ENCODE measurements at regions not wholly inside any gene's neighbourhood (a gene's known extent, or its start where the extent isn't known, plus 50 kb on each side); places are given as distances from the start of the nearest gene placed in this dataset.
"Not testable (repeated sequence)": the region's sequence is repeated elsewhere in the genome, so short reads cannot be mapped to it uniquely, and the experiment has no call there.

- POLR2A ChIA-PET; ATAC-seq; H3K9me2 ChIP-seq (ENCODE audit: insufficient read depth): not testable (repeated sequence)
Measured at GRCh38 chr14:22491053-22491452, 98.0 kb downstream of the DAD1 start.

DNA sequence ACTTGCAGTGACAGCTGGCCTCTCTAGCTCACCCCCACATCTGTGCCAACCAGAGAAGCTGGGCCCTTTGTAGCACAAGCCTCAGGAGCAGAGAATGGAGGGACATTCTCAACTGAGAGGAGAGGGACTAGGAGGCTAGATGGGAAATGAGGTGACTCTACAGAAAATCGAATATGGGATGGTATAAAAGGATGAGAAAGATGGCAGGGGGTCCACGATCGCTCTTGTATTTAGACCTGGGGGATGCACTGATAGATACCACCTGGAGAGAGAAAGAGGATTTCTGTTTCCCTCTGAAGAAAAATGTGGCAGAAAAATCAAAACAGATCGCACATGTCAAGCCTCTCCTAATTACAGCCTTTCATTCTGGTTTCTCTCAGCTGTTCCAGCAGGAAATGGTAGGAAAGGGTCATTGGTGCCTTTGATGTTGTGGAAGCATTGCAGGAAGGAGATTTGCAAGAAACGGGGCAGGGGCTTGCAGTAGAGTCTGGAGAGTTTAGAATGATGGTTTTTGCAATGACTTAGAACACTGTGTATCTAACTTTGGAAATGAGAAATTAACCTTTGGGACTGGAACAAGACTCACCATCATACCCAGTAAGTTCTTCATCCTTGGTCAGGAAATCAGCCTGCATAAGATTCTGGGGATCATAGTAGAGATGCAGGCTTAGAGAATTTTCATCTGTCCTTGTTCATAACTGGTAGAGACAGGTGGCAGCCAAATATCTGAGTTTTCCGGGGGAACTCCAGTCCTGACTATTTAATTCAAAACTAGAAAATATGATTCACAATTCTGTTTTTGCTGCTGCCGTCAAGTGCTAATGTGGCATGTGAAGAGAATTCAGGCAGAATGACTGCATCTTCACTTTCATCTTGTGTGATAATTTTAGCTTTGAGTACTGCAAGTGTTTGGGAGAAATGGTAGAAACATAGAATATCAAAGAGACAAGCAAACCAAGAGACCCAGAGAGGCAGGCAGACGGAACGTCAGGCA, 98.8 kb downstream of the DAD1 start:
- Histone ChIP-seq H3K4me1 (ENCODE audit: control insufficient read depth in 1 of 2, insufficient read depth in 2 of 2, low read length in 2 of 2) (no peaks in the 10 kb centered on the region), H3K36me3 (ENCODE audit: control insufficient read depth in 1 of 2, insufficient read depth in 2 of 2, low read length in 2 of 2) (no peaks in the 10 kb centered on the region), H3K27ac (ENCODE audit: low read depth, low read length) (no peak overlapping the region), H3K9me3 (ENCODE audit: control insufficient read depth in 1 of 2, insufficient read depth in 1 of 2, low read depth in 1 of 2, low read length in 2 of 2) (no peaks in the 10 kb centered on the region), H3K9me2 (ENCODE audit: insufficient read depth) (no peaks in the 10 kb centered on the region), H2AFZ (ENCODE audit: low read depth, low read length, poor library complexity, severe bottlenecking) (no peak overlapping the region), H3K9ac (ENCODE audit: low read length) (no peak overlapping the region), H3K79me2 (ENCODE audit: insufficient read depth, low read length) (no peaks in the 10 kb centered on the region), H3K4me2 (ENCODE audit: low read length) (no peak overlapping the region), H3K27me3 (ENCODE audit: insufficient read depth, low read length) (peaks cover 95% of the 10 kb centered on the region), H4K20me1 (ENCODE audit: insufficient read depth) (no peaks in the 10 kb centered on the region), H3K4me3 (replicated peaks in 1 of 2; ENCODE audit: low read depth in 1 of 2, low read length in 2 of 2) (no peak overlapping the region)
- ATAC-seq (no peak), DNase-seq (ENCODE audit: low read depth, low spot score) (no peak)
- intact Hi-C loops (cut with micrococcal nuclease) = no loop called here
- CTCF ChIA-PET = no interaction called here
- no TSS peak for BruUV-seq (replicated peaks)
- POLR2A ChIA-PET = no interaction called here
- RAD21 ChIA-PET (ENCODE audit: low non-redundant PET in 1 of 2, low total read pairs in 2 of 2, uncharacterized antibody in 2 of 2, unreplicated experiment in 2 of 2) = no interaction called here
- TF ChIP-seq SP1 (IDR thresholded peaks at IDR 0.05; ENCODE audit: low read depth) (no peak), ZFX (IDR thresholded peaks at IDR 0.05) (no peak), SRF (IDR thresholded peaks at IDR 0.05; ENCODE audit: low read depth) (no peak), POLR2A (IDR thresholded peaks at IDR 0.05; ENCODE audit: borderline replicate concordance, extremely low read depth, insufficient read depth, insufficient read length) (no peak), EZH2phosphoT487 (IDR thresholded peaks at IDR 0.05; ENCODE audit: borderline replicate concordance) (no peak), SIN3A (IDR thresholded peaks at IDR 0.05; ENCODE audit: low read depth) (no peak), JUND (IDR thresholded peaks at IDR 0.05) (no peak), TCF7L2 (IDR thresholded peaks at IDR 0.05; ENCODE audit: borderline replicate concordance, extremely low read depth, insufficient read depth, insufficient read length) (no peak)
- TF ChIP-seq, protein P1, sequence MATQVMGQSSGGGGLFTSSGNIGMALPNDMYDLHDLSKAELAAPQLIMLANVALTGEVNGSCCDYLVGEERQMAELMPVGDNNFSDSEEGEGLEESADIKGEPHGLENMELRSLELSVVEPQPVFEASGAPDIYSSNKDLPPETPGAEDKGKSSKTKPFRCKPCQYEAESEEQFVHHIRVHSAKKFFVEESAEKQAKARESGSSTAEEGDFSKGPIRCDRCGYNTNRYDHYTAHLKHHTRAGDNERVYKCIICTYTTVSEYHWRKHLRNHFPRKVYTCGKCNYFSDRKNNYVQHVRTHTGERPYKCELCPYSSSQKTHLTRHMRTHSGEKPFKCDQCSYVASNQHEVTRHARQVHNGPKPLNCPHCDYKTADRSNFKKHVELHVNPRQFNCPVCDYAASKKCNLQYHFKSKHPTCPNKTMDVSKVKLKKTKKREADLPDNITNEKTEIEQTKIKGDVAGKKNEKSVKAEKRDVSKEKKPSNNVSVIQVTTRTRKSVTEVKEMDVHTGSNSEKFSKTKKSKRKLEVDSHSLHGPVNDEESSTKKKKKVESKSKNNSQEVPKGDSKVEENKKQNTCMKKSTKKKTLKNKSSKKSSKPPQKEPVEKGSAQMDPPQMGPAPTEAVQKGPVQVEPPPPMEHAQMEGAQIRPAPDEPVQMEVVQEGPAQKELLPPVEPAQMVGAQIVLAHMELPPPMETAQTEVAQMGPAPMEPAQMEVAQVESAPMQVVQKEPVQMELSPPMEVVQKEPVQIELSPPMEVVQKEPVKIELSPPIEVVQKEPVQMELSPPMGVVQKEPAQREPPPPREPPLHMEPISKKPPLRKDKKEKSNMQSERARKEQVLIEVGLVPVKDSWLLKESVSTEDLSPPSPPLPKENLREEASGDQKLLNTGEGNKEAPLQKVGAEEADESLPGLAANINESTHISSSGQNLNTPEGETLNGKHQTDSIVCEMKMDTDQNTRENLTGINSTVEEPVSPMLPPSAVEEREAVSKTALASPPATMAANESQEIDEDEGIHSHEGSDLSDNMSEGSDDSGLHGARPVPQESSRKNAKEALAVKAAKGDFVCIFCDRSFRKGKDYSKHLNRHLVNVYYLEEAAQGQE (IDR thresholded peaks at IDR 0.05; ENCODE audit: low read depth) = no peak
- TF ChIP-seq, protein P2, sequence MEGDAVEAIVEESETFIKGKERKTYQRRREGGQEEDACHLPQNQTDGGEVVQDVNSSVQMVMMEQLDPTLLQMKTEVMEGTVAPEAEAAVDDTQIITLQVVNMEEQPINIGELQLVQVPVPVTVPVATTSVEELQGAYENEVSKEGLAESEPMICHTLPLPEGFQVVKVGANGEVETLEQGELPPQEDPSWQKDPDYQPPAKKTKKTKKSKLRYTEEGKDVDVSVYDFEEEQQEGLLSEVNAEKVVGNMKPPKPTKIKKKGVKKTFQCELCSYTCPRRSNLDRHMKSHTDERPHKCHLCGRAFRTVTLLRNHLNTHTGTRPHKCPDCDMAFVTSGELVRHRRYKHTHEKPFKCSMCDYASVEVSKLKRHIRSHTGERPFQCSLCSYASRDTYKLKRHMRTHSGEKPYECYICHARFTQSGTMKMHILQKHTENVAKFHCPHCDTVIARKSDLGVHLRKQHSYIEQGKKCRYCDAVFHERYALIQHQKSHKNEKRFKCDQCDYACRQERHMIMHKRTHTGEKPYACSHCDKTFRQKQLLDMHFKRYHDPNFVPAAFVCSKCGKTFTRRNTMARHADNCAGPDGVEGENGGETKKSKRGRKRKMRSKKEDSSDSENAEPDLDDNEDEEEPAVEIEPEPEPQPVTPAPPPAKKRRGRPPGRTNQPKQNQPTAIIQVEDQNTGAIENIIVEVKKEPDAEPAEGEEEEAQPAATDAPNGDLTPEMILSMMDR (IDR thresholded peaks at IDR 0.05 in 2 of 3, conservative IDR thresholded peaks at IDR 0.05 in 1 of 3; ENCODE audit: borderline replicate concordance in 1 of 3, insufficient read depth in 1 of 3, low read depth in 2 of 3, low read length in 2 of 3) = no peak
- TF ChIP-seq, protein P3, sequence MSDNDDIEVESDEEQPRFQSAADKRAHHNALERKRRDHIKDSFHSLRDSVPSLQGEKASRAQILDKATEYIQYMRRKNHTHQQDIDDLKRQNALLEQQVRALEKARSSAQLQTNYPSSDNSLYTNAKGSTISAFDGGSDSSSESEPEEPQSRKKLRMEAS (IDR thresholded peaks at IDR 0.05) = no peak

More at GRCh38 chr14:22491053-22491452, 98.0 kb downstream of the DAD1 start:
- H3K27ac ChIP-seq (ENCODE audit: low read depth, low read length); H3K9me3 ChIP-seq (ENCODE audit: control insufficient read depth in 1 of 2, insufficient read depth in 1 of 2, low read depth in 1 of 2, low read length in 2 of 2); H3K79me2 ChIP-seq (ENCODE audit: insufficient read depth, low read length); CTCF ChIA-PET; H3K9ac ChIP-seq (ENCODE audit: low read length); BruUV-seq (replicated peaks); H2AFZ ChIP-seq (ENCODE audit: low read depth, low read length, poor library complexity, severe bottlenecking); intact Hi-C loops (cut with micrococcal nuclease); H3K4me3 ChIP-seq (replicated peaks in 1 of 2; ENCODE audit: low read depth in 1 of 2, low read length in 2 of 2); DNase-seq (ENCODE audit: low read depth, low spot score); RAD21 ChIA-PET (ENCODE audit: low non-redundant PET in 1 of 2, low total read pairs in 2 of 2, uncharacterized antibody in 2 of 2, unreplicated experiment in 2 of 2); H3K4me1 ChIP-seq (ENCODE audit: control insufficient read depth in 1 of 2, insufficient read depth in 2 of 2, low read length in 2 of 2); H4K20me1 ChIP-seq (ENCODE audit: insufficient read depth); H3K36me3 ChIP-seq (ENCODE audit: control insufficient read depth in 1 of 2, insufficient read depth in 2 of 2, low read length in 2 of 2); H3K4me2 ChIP-seq (ENCODE audit: low read length): not testable (repeated sequence)
- H3K27me3 ChIP-seq (ENCODE audit: insufficient read depth, low read length) = peaks cover 94% of the 10 kb centered on the region
